ENCODE measurements at regions not wholly inside any gene's neighbourhood (a gene's known extent, or its start where the extent isn't known, plus 50 kb on each side); places are given as distances from the start of the nearest gene placed in this dataset.

GRCh38 chr1:18001725-18002124, 105.9 kb upstream of the IGSF21 start:
- DNase-seq (ENCODE audit: low spot score) = no peak
- intact Hi-C loops (cut with DNase I) = no loop called here

- intact Hi-C loops (cut with DNase I) = no loop called here
- DNase-seq (ENCODE audit: low spot score) = no peak
These were observed 103.3 kb upstream of the IGSF21 start for GRCh38 chr1:18004278-18004677.

- no peak for DNase-seq (ENCODE audit: low spot score)
- intact Hi-C loops (cut with DNase I) = no loop called here
These were observed 102.4 kb upstream of the IGSF21 start for GRCh38 chr1:18005238-18005637.

- intact Hi-C loops (cut with DNase I) = no loop called here
These were observed 100.1 kb upstream of the IGSF21 start for GRCh38 chr1:18007391-18008041.

GRCh38 chr1:18008081-18008480, 99.5 kb upstream of the IGSF21 start:
- intact Hi-C loops (cut with DNase I) = no loop called here
- no peak for DNase-seq (ENCODE audit: low spot score)

More at GRCh38 chr1:18007391-18008041, 100.1 kb upstream of the IGSF21 start:
- no peak for DNase-seq (ENCODE audit: low spot score)

GRCh38 chr1:18009055-18009454, 98.5 kb upstream of the IGSF21 start:
- intact Hi-C loops (cut with DNase I) = no loop called here
- DNase-seq (ENCODE audit: low spot score) = no peak

- intact Hi-C loops (cut with DNase I) = no loop called here
- no peak for DNase-seq (ENCODE audit: low spot score)
These were observed 98.1 kb upstream of the IGSF21 start for GRCh38 chr1:18009478-18009961.

GRCh38 chr1:18010408-18010807, 97.2 kb upstream of the IGSF21 start:
- no peak for DNase-seq (ENCODE audit: low spot score)
- intact Hi-C loops (cut with DNase I) = no loop called here

GRCh38 chr1:18010945-18011344, 96.7 kb upstream of the IGSF21 start:
- intact Hi-C loops (cut with DNase I) = no loop called here

GRCh38 chr1:18011703-18012102, 95.9 kb upstream of the IGSF21 start:
- intact Hi-C loops (cut with DNase I) = no loop called here
- no peak for DNase-seq (ENCODE audit: low spot score)

More at GRCh38 chr1:18010945-18011344, 96.7 kb upstream of the IGSF21 start:
- DNase-seq (ENCODE audit: low spot score) = no peak

- no peak for DNase-seq (ENCODE audit: low spot score)
- intact Hi-C loops (cut with DNase I) = no loop called here
These were observed 94.9 kb upstream of the IGSF21 start for GRCh38 chr1:18012686-18013085.

GRCh38 chr1:18013216-18013615, 94.4 kb upstream of the IGSF21 start:
- intact Hi-C loops (cut with DNase I) = no loop called here
- DNase-seq (ENCODE audit: low spot score) = no peak

- intact Hi-C loops (cut with DNase I) = no loop called here
These were observed 91.9 kb upstream of the IGSF21 start for GRCh38 chr1:18015719-18016118.

GRCh38 chr1:18018366-18018765, 89.2 kb upstream of the IGSF21 start:
- intact Hi-C loops (cut with DNase I) = no loop called here
- DNase-seq (ENCODE audit: low spot score) = no peak

More at GRCh38 chr1:18015719-18016118, 91.9 kb upstream of the IGSF21 start:
- no peak for DNase-seq (ENCODE audit: low spot score)

- intact Hi-C loops (cut with DNase I) = no loop called here
- no peak for DNase-seq (ENCODE audit: low spot score)
These were observed 87.4 kb upstream of the IGSF21 start for GRCh38 chr1:18020021-18020817.

GRCh38 chr1:18021242-18021641, 86.4 kb upstream of the IGSF21 start:
- DNase-seq (ENCODE audit: low spot score) = no peak
- intact Hi-C loops (cut with DNase I) = no loop called here

GRCh38 chr1:18032172-18032859, 75.3 kb upstream of the IGSF21 start:
- intact Hi-C loops (cut with DNase I) = no loop called here
- DNase-seq (ENCODE audit: low spot score) = no peak

- intact Hi-C loops (cut with DNase I) = no loop called here
- DNase-seq (ENCODE audit: low spot score) = no peak
These were observed 72.5 kb upstream of the IGSF21 start for GRCh38 chr1:18035145-18035544.

- intact Hi-C loops (cut with DNase I) = no loop called here
- no peak for DNase-seq (ENCODE audit: low spot score)
These were observed 69.9 kb upstream of the IGSF21 start for GRCh38 chr1:18037651-18038050.

- intact Hi-C loops (cut with DNase I) = no loop called here
- DNase-seq (ENCODE audit: low spot score) = no peak
These were observed 69.5 kb upstream of the IGSF21 start for GRCh38 chr1:18038051-18038450.

All from cardiac septum (tissue), 1 donor.